Hypothalamus (tissue), 51 donors: ENCODE measurements at regions not wholly inside any gene's neighbourhood (a gene's known extent, or its start where the extent isn't known, plus 50 kb on each side); places are given as distances from the start of the nearest gene placed in this dataset.
A peak's percentile ranks its signal among the peaks of the same experiment; 100 is the strongest.
"Not testable (repeated sequence)": the region's sequence is repeated elsewhere in the genome, so short reads cannot be mapped to it uniquely, and the experiment has no call there.

Experiments used
- DNase-seq, 51 donors: peaks; one replicate each; lab custom pipeline; 2025; lab: John Stamatoyannopoulos, UW

DNA sequence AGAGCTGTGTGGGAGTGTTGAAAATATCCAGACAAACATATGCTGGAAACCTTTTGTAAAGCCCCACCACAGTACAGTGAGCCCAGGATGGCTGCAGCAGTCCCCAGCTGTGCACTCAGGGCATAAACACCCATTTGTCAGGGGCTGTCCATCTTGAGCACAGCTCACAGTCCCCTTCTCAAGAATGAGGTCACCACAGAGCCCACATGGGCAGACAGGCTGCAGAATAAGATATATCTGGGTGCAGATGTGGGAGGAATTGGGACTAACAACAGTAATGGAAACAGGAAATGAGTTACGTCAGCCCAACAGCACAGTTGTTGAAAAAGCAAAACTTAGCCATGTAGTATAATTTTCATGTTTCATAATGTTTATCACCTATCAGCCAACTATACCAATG, 219.6 kb downstream of the ETAA1 start:
- DNase-seq: no peak

DNA sequence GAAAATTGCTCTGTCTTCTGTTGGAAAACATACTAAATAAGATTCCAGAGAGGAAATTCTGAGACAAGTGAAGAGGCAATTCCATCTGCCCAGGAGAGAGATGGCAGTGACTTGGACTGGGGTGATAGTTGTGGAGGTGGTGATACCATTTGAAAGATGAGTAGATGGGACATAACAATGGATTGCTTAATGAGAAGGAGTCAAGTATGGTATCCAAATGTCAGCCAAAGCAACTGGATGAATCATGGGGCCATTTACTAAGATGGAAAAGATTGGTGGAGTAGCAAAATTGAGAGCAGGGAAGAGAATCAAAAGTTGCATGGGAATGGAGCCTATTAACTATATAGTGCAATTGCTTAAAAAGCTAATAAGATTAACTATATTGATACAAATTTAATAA, 222.1 kb downstream of the ETAA1 start:
- DNase-seq: no peak

DNA sequence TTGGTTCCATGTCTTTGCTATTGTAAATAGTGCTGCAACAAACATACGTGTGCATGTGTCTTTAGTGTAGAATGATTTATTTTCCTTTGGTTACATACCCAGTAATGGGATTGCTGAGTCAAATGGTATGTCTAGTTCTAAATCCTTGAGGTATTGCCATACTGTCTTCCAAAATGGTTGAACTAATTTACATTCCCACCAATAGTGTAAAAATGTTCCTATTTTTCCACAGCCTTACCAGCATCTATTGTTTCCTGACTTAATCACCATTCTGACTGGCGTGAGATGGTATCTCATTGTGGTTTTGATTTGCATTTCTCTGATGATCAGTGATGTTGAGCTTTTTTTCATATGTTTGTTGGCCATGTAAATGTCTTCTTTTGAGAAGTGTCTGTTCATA, 226.6 kb downstream of the ETAA1 start:
- not testable (repeated sequence) for DNase-seq

DNA sequence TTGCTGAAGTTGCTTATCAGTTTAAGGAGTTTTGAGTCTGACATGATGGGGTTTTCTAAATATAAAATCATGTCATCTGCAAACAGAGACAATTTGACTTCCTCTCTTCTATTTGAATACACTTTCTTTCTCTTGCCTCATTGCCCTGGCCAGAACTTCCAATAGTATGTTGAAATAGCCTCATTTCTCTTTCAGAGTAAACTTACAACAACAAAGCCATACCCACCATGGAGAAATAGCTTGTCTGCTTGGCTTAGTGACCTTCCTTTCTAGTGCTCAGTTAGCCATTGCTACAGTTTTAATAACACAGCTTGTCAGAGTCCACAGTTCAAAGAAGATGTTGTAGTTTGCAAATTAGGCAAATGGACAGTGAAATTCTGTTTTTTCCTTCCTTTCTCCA, 228.0 kb downstream of the ETAA1 start:
- no peak for DNase-seq

DNA sequence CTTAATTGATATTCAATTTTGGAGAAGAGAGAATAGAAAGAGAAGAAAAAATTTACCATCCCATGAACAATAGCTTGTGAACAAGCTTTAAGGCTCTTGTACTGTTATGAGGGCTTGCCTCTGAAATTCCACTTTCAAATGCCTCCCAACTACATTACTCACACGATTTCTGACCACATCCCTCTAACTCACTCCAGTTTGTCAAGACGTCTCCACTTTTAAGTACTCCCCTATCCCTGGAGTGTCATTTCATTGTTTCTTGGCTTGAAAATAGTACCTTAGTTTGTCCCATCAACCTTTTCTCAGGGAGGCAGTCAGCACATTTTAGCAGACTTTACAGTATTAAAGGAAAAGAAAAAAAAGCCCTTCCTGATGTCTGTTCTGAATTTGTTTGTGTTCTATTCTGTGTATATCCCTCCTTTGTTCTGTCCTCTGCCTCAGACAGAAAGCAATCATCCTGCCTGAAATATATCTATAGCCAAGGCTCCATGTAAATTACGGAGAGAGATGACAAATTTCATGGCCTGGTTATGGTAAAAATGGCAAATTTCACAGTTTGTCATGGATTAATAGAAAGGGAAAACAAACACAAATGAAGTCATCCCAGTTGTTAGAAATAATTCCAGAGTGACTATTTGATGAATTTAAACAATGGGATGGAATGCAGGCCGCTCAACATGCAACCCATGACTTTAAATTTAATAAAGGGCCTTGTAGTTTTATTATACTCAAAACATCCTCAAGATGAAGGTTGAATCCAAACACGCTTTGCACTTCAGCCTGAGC, 228.8 kb downstream of the ETAA1 start:
- DNase-seq: no peak

DNA sequence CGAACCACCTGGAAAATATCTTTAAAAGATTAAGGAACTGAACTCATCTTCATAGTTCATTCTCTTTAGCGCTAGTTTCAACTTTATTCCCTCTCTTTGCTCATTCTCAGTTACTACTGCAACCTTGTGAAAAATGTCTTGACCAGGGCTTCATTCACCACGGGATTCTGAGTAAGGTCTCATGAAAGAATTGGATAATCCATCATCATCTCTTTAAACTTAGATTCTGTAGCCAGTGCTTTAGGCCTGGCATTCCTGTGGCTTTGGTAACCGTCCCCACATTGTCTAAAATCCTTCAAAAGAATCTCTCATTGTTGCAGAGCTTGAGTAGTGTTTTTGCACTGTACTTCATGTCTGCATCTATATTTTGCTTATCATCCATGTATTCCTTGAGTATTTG, 229.5 kb downstream of the ETAA1 start:
- DNase-seq: no peak

DNA sequence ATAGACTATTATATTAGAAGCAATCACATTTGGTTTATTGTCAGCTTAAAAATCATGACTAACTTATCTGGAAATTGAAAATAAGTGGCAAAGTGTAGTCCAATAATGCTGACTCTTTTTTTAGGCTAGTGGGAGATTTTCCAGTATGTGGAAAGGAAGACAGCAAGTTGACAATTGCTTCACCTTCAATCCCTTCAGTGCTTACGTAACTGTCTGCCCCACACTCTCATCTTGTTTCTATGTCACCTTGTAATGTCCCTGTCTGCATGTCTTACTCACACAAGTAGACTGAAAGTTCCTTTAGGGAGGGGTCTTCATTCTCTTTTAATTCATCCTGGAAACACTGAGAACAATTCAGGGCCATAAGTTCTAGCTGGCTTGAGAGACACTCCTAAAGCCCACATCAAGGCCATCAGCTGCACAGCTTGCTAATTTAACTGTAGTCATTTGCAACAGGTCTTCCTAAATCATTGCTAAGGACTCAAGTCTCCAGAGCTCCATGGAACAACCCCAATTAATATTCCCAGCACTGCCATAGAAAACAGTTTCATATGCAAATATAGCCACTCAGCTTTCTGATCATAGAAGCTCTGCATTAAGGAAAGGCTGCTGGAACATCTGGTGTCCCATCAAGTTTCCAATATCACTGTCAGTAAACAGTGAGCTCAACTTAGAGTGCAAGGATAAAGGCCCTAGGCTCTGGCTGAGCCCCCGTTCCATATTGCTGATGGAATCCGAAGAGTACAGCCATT, 230.5 kb downstream of the ETAA1 start:
- DNase-seq: no peak

DNA sequence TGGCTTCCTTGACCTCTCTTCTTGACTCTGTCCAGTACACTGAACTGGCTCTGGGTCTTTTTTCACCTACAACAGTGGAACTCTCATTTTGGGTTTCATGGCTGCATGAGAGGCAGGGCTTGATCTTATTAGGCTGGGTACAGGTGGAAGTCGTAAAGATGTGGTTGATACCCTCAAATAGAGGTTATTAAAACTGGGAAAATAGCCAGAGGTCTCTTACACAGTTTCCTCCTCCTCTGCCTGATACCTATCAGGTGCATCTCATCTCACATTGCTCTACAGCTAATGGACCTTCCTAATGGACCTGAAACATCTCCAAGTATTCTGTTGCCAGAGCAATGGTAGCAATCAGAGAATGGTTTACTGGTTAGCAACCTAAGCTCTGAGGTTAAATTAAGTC, 231.8 kb downstream of the ETAA1 start:
- DNase-seq: no peak

DNA sequence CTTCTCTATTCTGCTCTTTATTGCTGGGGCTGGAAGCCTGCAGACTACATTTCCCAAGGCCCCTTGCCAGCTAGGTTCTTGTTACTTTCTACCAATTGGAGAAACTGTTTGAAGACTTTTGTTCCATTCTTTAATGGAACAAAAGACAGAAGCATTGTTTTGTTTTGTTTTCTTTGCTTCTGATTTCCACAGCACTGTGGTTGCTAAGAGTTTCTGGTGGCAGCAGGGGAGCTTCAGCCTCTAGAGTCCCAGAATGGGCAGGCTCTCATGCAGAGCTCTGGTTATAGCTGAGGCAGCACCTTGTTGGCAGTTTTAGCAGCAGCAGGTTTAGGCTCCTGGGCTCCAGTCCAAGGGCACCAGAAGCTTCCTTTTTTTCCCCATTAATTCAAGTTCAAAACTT, 234.3 kb downstream of the ETAA1 start:
- DNase-seq: no peak

DNA sequence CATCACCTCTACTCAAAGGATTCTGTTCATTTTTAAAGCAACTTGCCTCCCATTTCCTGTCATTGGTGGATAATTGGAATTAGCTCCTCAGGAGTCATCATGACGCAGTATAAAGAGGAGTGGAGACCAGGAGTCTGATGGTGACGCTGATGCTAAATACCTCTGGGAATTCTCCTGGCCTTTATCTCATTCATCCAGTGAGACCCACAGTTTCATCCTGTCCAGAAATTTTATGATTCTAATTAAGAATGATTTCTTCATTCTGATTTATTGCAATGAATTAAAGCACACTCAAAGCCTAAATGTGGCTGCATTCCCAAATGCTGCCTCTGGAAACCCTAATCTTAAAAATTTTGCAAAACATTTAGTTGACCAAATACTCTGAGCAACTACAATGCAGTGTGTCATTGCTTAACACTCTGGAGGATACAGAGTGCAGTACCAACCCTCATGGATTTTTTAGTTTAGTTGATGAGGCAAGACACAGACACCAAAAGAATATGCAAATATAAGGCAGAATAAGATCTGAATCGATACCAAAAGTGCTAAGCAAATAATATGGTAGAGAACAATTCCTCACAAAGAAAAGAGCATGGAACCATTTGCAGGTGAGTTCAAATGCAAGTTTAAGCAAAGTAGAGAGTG, 236.2 kb downstream of the ETAA1 start:
- DNase-seq: no peak

DNA sequence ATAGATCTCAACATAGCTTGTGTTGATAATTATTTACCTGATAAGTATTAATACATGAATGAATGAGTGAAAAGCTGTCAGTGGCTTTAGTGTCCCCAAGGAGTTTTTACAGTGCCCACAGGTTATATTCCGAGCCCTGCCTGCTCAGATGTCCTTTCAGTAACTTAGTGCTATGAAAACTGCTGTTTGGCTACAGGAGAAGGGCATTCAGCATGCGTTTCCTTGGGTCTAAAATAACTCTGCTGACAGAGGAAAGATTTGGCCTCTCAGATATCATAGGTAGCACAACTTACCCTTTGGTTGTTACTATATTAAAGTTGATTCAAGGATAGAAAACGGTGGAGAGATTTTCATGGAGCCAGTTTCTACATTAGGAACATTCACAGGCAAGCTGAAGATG, 241.0 kb downstream of the ETAA1 start:
- no peak for DNase-seq

DNA sequence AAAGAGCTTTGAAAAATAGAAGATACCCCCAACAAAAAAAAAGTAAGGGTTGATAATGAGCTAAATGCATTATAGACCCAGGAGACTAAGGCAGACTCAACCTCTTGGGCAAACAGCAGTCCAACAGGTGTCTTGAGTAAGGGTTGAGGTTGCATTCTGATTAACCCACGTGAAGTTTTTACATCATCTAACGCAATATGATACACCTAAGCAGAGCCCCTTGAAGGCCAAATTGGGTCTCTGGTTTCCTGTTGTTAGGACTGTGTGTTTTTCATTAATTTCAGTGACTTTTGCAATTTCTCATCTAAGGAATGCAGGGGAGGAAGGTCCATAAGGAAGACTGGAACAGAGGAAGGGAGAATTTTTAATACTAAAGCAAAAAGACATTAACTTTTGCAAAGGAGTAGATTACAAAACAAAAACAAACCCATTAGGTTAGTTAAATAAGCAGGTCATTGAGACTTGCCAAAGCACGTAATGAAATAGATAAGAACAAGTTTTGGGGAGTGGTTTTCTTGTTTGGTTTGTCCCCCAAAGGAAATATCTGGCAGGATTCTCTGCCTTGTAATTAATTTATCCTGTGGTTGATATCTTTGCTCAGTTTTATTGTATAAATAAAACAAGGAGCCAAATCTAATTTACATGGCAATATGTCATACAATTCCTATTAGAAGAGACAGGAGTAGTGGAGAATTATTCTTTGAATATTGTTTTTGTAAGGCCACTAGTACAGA, 244.3 kb downstream of the ETAA1 start:
- no peak for DNase-seq

DNA sequence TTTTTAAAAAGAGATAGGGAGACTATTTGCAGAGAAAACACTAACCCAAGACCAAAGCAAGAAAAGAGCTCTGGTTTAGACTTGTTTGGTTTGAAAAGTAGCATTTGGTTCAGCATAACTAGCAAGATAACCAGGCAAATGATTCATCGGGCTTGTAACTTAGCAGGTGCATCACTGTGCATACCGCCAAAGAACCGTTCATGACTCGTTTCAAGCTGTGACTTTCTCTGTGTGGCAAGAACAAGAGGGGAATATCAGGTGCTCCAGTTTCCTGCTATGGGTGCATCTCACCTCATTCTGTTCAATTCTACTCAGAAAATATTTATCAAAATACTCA, 244.9 kb downstream of the ETAA1 start:
- DNase-seq: no peak

DNA sequence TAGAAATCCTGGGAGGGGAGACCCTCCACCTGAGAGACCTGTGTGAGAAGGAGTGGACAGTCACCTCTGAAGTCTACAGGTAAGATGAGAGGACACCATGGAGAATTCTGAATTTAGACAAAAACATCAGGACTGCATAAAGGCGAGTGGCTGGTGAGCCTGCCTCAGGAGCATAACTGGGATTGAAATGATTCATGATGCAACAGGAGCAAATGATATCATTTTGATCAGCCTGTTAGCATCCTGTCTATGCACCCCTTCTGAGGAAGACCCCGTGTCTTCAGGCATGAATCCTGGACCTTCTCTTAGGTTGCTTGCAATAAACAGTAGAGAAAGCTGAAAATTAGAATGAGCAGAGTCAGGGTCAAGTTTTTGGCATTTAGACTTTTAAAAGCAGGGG, 245.8 kb downstream of the ETAA1 start:
- DNase-seq: no peak

DNA sequence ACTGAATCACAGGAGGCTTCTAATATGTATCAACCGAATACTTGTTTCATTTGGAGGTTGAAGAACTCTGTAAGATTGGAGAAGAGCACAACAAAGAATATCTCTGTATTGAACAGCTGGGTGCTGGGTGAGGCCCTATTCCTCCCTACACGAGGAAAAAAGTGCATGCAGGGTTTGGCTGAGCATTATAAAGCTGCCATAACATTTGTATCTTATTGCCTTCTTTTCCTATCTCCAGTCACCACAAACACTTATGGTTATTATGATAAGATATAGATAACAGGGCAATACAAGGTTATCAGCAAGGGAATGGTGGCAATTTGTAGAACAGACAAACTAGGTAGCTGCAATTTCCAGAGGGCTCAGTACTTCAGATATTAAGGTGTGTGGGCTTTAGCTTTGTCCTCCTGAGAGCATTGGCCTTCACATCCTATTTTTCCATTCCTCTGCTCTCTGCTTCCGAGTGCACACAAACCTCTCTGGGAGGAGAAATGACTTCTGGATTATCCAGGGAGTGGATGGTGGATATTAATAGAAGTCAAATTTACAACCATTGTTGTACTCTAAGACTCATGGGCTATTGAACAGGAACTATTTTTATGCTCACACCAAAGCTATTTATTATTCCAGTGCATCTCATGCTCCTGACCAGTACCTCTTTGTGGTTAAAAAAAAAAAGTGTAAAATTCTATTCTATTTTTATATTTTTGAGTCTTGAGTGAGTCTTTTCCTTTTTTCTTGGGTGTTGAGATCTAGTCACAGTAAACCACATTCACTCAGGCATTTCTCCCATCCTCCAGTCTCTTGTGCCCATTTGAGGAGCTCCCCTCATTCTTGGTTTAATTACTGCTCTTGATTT, 248.4 kb downstream of the ETAA1 start:
- no peak for DNase-seq

DNA sequence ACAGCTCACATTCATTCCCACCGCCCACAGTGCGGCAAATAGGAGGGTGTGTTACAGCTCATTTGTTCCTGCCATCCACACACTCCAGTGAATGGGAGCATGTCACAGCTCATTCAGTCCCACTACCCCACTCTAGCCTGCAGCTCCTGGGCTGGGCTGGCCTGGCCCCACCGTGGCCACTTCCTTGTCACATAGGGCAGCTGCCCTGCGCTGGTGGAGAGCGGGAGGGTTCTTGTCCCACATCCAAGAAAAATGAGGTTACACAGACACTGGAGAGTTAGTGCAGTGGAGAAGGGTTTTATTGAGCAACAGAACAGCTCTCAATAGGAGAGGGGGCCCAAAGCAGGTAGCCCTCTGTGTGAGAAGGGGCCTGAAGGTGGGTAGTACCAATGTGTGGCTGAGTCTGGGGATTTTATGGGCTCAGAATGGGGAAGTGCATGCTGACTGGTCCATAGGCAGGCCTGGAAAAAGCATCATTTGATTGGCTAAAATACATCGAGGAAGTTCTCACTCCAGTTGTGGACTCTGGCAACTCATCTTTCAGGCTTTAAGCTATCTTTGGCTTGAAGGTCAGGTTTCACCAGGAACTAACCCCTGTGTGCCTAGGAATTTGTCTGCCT, 249.7 kb downstream of the ETAA1 start:
- DNase-seq: no peak

DNA sequence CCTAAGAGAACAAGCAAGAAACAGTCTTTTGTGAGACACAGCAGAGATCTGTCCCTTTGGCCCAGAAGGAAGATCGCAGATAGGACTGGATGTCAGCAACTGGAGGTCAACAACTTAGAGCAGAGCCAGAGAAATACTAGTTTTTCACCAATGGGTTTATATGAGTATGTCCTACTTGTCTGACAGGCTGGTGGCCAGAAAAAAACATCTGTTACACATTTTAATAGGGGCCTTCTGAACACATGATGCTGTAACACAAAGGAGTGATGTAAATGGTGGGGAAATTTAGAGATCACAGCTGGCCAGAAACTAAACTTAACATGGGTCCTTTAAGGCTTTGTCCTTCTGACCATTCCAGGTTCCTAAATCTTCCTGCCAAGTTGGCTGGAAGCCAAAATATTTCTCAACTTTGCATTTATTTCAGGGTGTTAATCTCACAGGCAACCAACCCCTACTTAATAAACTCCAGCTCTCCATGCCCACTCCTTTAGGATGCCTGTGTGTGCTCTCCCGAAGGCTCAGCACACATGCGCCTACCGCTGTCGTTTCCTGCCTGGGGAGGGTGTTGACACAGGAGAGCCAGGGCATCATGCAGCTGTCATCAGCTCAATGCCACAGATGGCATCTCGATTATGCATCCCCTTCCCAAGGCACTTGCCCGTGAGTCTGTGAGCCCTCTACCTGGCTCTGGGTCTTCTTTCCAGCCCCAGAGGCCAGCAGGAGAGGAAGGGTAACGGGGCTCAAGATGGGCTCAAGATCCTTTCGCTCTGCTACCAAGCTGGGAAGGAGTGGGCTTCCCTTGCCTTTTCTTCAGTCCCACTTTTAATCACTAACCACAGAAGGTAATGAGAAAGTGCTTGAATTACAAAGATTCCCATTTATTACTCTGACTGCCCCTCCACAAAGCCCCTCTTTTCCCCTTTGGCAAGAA, 252.5 kb downstream of the ETAA1 start:
- no peak for DNase-seq

DNA sequence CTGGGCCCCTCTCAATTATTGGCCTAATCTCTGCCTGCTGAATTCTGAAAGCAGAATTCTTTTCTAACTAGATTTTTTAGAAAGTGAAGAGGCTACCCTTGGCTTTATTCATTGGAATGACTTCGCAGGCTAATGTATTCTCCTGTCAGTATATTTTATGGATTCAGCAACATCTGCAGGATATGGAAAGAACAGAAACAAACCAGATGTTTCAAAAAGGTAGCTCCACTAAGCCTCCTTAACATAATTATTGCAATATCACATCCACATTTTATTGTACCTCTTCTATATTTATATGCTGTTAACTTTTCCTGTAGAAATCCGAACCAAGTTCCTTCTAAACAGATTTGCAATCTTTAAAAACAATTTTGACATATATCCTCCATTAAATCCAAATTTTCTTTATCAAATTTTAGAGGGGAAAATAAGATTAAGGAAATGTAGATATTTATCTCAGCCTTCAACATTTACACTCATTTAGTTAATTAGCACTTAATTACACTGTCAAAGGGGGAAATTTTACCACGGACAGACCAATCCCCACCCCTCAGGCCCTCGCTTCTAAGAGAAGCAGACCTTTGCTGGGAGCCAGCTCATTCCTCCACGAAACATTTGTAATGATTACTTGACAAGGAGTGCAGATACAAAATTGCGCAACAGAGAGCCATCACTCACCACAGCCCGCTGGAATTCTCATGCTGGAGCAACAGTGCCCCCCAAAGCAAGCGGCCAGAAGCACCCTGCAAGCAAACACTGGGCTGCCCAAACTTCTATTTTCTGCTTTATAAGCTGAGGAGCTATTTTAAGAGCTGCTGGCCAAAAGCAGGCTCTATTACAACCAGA, 253.4 kb downstream of the ETAA1 start:
- DNase-seq: peak in 42 of 51 donors; percentile 1 to 59 (median 19)
